GM18508 (cell line): ENCODE measurements at regions not wholly inside any gene's neighbourhood (a gene's known extent, or its start where the extent isn't known, plus 50 kb on each side); places are given as distances from the start of the nearest gene placed in this dataset.
A peak's percentile ranks its signal among the peaks of the same experiment; 100 is the strongest.
"Not testable (repeated sequence)": the region's sequence is repeated elsewhere in the genome, so short reads cannot be mapped to it uniquely, and the experiment has no call there.

ENCODE experiments used
- ATAC-seq: cut with Tn5 transposase; IDR thresholded peaks from one replicate; pipeline ENCODE4 v1.9.1; 2021; ENCODE audit warnings: moderate number of reproducible peaks; ENCODE audit not compliant: insufficient read depth, unreplicated experiment

GRCh38 chr1:79745929-79746328 is 739.4 kb upstream of the ADGRL4 start:
- ATAC-seq: no peak

DNA sequence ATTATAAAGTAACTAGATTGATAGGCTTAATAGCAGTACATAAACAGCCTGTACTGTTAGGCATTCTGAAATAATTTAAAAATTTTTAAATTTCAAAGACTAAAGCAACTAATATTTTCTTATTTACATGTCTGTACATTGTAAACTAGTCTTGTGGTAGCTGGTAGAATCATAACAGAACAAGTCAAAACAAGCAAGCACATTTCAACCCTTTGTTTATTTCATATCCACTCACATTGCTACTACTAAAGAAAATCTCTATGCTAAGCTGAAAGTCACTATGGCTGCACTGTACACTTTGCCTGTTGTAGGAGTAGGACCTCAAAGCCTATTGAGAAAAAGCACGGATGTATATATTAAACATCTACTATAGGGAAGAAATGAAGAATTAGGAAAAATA is 738.2 kb upstream of the ADGRL4 start:
- no peak for ATAC-seq

GRCh38 chr1:79741720-79742421 is 735.3 kb upstream of the ADGRL4 start:
- peak; percentile 93 for ATAC-seq

- ATAC-seq: no peak
Measured at GRCh38 chr1:79738101-79738500, 731.6 kb upstream of the ADGRL4 start.

DNA sequence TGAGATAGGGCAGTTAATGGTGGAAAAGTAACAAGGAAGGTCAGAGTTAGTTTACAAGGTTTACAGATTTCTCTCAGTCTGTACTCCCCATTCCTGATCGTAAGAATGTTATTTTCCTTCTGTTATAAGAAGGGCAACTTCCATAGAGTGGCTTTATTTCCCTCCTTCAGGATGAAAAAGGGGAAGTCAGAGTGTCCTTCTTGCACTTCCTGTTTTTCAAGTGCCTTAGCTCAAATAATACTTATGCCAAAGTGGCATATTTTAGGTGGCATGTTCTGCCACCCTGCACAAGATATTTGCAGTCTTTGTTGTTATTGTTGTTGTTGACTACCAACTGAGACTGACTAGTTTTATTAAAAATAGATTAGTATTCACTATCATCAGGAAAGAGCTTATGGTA is 730.7 kb upstream of the ADGRL4 start:
- ATAC-seq: no peak

GRCh38 chr1:79732950-79733349 is 726.4 kb upstream of the ADGRL4 start:
- ATAC-seq: no peak

GRCh38 chr1:79726911-79727310 is 720.4 kb upstream of the ADGRL4 start:
- no peak for ATAC-seq

DNA sequence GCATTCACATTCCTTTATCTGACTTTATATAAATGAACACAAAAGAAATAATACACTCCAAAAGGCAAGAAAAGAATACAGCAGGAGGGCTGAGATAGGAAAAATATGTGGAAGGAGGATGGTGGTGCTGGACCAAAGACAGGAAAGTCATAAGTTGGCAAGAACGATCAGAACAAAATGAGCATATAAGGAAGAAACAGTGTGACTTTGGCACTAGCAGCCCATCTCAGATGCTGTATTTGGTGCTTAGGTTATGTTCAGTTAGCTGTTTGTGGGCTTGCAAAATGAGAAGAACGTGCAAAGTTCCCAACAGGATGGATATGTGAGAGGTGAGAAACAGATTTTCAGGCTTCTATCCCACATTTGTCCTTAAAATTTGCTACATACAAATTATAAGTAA is 719.8 kb upstream of the ADGRL4 start:
- ATAC-seq: no peak

DNA sequence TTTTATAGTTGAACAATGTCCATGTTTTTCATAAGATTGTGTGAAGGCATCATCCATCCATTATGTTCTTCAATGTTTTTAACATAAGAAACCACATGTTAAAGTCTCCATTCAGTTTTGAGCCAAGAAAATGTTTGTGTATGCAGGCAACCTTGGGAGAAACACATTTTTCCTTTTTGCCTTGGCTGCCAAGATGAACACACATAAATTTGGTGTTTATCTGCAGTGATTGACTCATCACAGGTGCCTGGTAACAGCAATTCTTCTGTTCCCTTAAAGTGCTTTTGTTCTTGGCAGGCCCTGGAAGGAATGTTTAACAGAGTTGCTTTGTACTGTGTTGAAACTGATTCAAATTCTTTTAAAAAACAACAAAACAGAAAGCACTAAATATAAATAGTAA is 709.9 kb upstream of the ADGRL4 start:
- ATAC-seq: no peak

GRCh38 chr1:79714664-79715063 is 708.1 kb upstream of the ADGRL4 start:
- no peak for ATAC-seq

DNA sequence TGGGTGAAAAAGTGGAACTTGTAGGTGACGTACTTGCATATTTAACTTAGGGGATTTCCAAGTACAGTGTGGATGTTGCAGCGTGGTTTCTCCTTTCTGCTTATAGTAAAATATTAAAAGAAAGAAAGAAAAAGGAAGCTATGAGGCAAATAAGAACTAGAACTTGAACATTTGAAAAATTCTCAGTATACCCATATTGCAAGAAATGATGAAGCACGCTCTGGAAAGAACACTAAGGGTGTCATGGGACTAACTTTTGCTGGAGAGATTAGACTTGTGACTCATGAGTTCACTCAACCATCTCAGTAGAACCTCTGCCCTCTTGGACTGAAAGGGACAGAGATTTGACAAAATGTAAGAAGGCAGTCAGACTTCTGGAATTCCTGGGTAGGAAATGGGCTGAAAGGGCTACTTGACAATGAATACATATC is 704.5 kb upstream of the ADGRL4 start:
- ATAC-seq: peak; percentile 84

GRCh38 chr1:79708646-79709265 is 702.2 kb upstream of the ADGRL4 start:
- ATAC-seq: no peak

- ATAC-seq: no peak
Measured at GRCh38 chr1:79705218-79705617, 698.7 kb upstream of the ADGRL4 start.

GRCh38 chr1:79704067-79704466 is 697.5 kb upstream of the ADGRL4 start:
- no peak for ATAC-seq

GRCh38 chr1:79702336-79702999 is 695.9 kb upstream of the ADGRL4 start:
- not testable (repeated sequence) for ATAC-seq

DNA sequence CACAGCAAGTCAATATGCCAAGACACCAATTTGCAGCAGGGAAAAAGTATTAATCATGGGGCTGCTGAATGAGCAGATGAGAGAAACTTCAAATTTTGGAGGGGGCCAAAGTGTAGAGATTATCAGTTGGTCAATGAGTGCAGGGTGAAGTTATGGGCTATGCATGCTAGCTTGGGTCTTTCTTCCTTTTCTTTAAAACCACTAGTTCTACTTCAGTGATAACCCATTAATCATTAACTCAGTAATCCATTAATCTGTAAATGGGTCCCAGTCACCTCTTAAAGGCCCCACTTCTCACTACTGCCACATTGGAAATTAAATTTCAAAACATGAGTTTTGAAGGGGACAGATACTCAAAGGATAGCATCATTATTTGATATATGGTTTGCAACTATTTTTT is 688.6 kb upstream of the ADGRL4 start:
- ATAC-seq: peak; percentile 95

DNA sequence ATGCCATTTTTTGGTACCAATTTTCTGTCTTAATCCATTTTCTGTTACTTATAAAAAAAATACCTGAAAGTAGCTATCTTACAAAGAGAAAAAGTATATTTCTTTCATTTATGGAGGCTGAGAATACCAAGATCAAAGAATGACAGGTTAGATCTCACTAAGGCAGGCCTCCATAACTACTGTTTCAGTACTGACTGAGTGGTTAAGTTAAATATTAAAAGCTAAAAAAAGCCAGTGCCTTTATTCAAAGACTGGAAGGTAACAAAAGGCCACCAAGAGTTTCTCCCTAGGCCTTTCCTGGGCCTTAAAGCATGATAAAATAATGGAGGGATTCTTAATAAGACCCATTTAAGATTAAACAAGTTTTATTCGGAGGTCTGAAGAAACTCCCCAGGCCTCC is 687.7 kb upstream of the ADGRL4 start:
- ATAC-seq: peak; percentile 57

- no peak for ATAC-seq
Measured at GRCh38 chr1:79693441-79694114, 687.0 kb upstream of the ADGRL4 start.

GRCh38 chr1:79692519-79692918 is 686.0 kb upstream of the ADGRL4 start:
- no peak for ATAC-seq

DNA sequence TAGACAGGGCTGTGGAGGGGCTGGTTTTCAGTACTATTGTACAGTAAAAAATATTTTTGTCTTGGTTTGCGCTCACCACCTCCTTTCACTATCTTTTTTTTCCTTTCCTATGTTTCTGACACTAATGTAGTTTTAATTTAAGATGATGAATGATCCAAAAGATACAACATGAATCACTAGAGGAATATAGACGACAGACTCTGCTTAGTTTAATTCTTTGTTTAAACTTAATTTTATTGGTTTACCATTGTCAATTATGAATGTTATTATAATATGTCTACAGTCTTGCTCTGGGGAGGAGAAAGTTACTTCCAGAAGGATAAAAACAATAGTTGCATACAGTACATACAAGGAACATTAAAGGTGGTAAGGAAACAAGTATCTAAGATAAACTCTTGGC is 682.4 kb upstream of the ADGRL4 start:
- no peak for ATAC-seq

DNA sequence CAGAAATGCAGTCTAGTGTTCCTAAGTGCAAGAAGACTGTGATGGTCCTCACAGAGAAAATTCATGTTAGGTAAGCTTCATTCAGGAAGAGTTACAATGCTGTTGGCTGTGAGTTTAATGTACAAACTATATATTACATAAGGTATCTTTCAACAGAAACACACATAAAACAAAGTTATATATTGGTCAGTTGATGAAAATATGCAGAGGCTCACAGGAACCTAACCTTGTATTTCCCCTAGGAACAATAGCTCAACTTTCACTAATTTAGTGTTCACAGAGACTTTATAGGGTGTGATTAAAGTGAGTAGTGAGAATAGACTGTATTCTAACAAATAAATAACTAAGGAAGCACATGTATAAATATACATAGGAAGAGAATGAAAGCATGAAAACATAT is 676.9 kb upstream of the ADGRL4 start:
- no peak for ATAC-seq
